GM12878 (cell line): ENCODE measurements at regions not wholly inside any gene's neighbourhood (a gene's known extent, or its start where the extent isn't known, plus 50 kb on each side); places are given as distances from the start of the nearest gene placed in this dataset.

Experiments
- BCL11A ChIP-seq: IDR thresholded peaks from 2 replicates; pipeline ENCODE4 v1.6.1; 2011; ENCODE audit warnings: low read depth, low read length
- CEBPZ ChIP-seq: fragments of 150-350 bp; IDR thresholded peaks from 2 replicates; pipeline ENCODE4 v1.6.1; 2016; ENCODE audit warnings: low read depth, low read length
- CHD2 ChIP-seq: IDR thresholded peaks from 2 replicates; pipeline ENCODE4 v1.6.1; 2011; ENCODE audit warnings: low read depth, low read length, improper control_type of control experiment, borderline replicate concordance
- CTCF ChIP-seq, 3 experiments: IDR thresholded peaks in 2 of 3; conservative IDR thresholded peaks in 1 of 3; 2 replicates each; pipeline ENCODE4 v1.5.1; 2011; ENCODE audit warnings: low read depth in 3 of 3, low read length in 3 of 3, mild to moderate bottlenecking in 3 of 3, control low read depth in 2 of 3, moderate library complexity in 2 of 3, inconsistent platforms in 1 of 3, mixed read lengths in 1 of 3; ENCODE audit not compliant: control insufficient read depth in 2 of 3, insufficient read depth in 1 of 3; ENCODE audit errors: extremely low read depth in 1 of 3
- MTA3 ChIP-seq: IDR thresholded peaks from 2 replicates; pipeline ENCODE4 v1.6.1; 2012; ENCODE audit warnings: low read length, inconsistent platforms, borderline replicate concordance
- PAX8 ChIP-seq: fragments of 450-650 bp; IDR thresholded peaks from 2 replicates; pipeline ENCODE4 v1.6.1; 2017; ENCODE audit warnings: mild to moderate bottlenecking, moderate library complexity
- SPI1 ChIP-seq: IDR thresholded peaks from 2 replicates; pipeline ENCODE4 v1.6.1; 2011; ENCODE audit warnings: low read depth, mild to moderate bottlenecking, low read length, moderate library complexity, borderline replicate concordance; ENCODE audit not compliant: insufficient read depth
- TAF1 ChIP-seq: IDR thresholded peaks from 2 replicates; pipeline ENCODE4 v1.6.1; 2011; ENCODE audit warnings: mild to moderate bottlenecking, low read depth, low read length, borderline replicate concordance
- ZBTB40 ChIP-seq: fragments of 450-650 bp; IDR thresholded peaks from 2 replicates; pipeline ENCODE4 v1.6.1; 2016; ENCODE audit warnings: mild to moderate bottlenecking, moderate library complexity, borderline replicate concordance

GRCh38 chr3:70821602-70822001 is 509.2 kb upstream of the MDFIC2 start:
- TF ChIP-seq CTCF (IDR thresholded peaks at IDR 0.05 in 2 of 3, conservative IDR thresholded peaks at IDR 0.05 in 1 of 3; ENCODE audit: control insufficient read depth in 2 of 3, extremely low read depth in 1 of 3, insufficient read depth in 1 of 3, low read depth in 3 of 3, low read length in 3 of 3) (no peak), CHD2 (no peak), CEBPZ (no peak), MTA3 (no peak), PAX8 (no peak), TAF1 (no peak), ZBTB40 (no peak), BCL11A (no peak), SPI1 (no peak)
